GM18507 (cell line): ENCODE measurements at regions not wholly inside any gene's neighbourhood (a gene's known extent, or its start where the extent isn't known, plus 50 kb on each side); places are given as distances from the start of the nearest gene placed in this dataset.

ENCODE experiments used
- DNase-seq: peaks from one replicate; pipeline ENCODE4 v3.0.0; 2011; ENCODE audit warnings: low read depth; ENCODE audit not compliant: insufficient read length; ENCODE audit errors: extremely low spot score
- FAIRE-seq: peaks from 2 replicates; lab custom pipeline; 2011; peaks lifted over from hg19 to GRCh38; lab: Jason Lieb, UNC

GRCh38 chr18:21162786-21163185 is 51.2 kb upstream of the ROCK1 start:
- FAIRE-seq, result no peak
- DNase-seq, result no peak

DNA sequence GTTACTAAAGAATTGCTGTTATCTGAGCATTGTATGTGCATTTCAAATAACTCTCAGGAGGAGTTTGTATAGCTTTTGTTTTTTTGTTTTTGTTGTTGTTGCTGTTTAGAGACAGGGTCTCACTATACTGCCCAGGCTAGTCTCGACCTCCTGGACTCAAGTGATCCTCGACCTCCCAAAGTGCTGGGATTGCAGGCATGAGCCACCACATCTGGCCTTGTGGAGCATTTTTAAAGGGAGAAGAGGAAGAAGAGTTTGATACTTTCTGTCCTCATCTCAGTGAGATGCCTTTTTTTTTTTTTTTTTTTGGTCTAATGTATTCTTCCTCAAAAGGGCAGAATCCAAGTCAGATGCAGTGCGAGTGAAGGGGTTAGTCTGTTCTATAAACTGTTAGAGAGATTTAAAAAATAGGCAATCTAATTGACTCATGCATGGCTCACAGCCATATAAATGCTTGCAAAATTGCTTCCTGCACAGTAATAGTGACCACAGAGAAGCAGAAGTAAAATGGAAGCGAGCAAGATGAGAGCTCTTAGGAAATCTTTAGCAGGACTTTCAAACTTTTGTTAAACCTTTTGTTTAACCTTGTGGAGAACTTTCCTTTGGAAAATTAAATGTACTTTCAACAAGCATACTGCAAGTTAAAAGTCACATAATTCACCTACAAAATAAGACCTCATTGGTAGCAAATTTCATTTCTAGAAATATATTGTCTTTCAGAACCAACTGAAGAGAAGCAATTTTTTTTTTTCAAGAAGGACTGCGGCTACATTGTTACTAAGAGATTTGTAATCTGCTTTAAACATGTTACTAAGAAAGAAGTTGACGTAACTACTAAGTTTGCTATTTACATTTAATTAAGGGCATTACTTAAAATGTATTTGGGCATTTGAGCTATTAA is 52.3 kb upstream of the ROCK1 start:
- no peak for FAIRE-seq
- no peak for DNase-seq

- DNase-seq, result no peak
- FAIRE-seq, result no peak
These were observed 53.0 kb upstream of the ROCK1 start for GRCh38 chr18:21164548-21165095.

- DNase-seq (no peak), FAIRE-seq (no peak)
These were observed 56.2 kb upstream of the ROCK1 start for GRCh38 chr18:21167641-21168377.

- DNase-seq (no peak), FAIRE-seq (no peak)
These were observed 57.3 kb upstream of the ROCK1 start for GRCh38 chr18:21168880-21169279.

GRCh38 chr18:21177822-21178221 is 64.2 kb upstream of the GREB1L start:
- FAIRE-seq (no peak), DNase-seq (no peak)

- DNase-seq (peak; percentile 37), FAIRE-seq (peak; percentile 81)
These were observed 62.3 kb upstream of the GREB1L start for GRCh38 chr18:21179590-21180220.

- FAIRE-seq (no peak), DNase-seq (no peak)
These were observed 61.4 kb upstream of the GREB1L start for GRCh38 chr18:21180588-21180987.

- DNase-seq (no peak), FAIRE-seq (no peak)
These were observed 60.3 kb upstream of the GREB1L start for GRCh38 chr18:21181766-21182165.

DNA sequence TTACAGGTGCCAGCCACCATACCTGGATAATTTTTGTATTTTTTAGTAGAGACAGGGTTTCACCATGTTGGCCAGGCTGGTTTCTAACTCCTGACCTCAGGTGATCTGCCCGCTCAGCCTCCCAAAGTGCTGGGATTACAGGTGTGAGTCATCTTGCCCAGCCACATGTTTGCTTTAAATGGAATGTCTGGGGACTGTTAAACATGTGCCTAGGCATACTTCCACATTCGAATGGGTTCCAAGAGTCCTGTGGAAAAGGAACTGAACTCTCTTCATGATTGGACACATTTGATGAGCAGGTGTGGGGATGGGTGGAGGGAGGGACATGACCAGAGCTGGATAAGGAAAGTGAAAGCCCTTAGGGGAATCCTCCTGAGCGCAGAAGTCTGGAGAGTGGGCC is 58.4 kb upstream of the GREB1L start:
- FAIRE-seq (no peak), DNase-seq (no peak)

GRCh38 chr18:21184396-21184996 is 57.5 kb upstream of the GREB1L start:
- no peak for DNase-seq
- FAIRE-seq, result no peak

DNA sequence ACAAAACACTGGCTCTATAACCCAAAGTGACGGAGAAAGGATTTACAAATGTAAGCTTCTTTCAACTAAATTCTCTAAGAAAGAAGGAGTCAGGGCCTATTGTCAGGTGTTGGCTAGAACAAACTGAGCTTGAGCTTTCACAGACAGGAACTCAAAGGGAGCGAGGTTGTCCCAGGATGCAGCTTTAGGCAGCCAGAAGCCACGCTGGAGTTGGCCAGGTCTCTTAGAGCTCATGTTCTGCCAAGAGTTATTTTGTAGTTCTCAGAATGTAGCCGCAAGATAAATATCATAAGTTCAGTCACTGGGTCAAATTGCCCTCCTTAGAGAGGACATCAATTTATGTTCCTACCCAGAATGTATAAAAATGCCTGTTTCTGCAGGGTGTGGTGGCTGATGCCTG is 54.1 kb upstream of the GREB1L start:
- DNase-seq (no peak), FAIRE-seq (no peak)

DNA sequence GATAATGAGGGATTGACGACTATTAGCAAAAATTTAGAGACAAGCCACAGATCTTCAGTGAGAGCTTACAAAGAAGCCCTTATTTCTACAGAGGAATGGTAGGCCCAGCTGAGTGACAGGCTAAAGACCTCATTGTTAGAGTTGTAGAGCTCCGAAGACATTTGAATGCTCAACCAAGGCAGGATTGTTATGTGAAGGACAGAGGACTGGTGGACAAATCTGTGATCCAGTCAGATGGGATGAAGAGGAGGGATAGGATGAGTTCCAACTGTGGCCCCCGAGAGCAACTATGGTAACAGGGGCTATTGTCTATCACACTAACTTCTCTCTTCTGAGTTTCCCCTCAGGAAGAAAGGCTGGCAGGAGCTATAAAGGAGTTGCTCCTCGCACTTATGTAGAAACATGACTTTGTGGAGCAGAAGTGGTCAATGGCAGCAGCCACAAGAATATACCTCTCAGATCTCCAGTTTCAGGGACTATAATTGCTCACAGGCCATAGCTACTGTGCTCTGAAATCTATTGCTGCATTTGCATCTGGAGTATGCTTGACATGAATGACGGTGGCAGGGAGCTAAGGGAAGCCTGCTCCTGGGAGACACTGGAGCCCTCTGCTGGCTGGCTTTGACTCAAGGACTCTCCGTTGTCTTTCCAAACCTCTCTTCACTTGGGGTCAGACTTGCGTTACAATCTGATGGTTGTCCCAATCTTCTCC is 50.3 kb upstream of the GREB1L start:
- FAIRE-seq (peak; percentile 18), DNase-seq (no peak)
